ENCODE measurements at regions not wholly inside any gene's neighbourhood (a gene's known extent, or its start where the extent isn't known, plus 50 kb on each side); places are given as distances from the start of the nearest gene placed in this dataset.

- TF ChIP-seq CTCF (IDR thresholded peaks at IDR 0.05) (no peak), AFF4 (CRISPR knock-in tag; IDR thresholded peaks at IDR 0.05; ENCODE audit: borderline replicate concordance) (no peak), ZNF512 (CRISPR knock-in tag; IDR thresholded peaks at IDR 0.05; ENCODE audit: borderline replicate concordance) (no peak), E2F1 (CRISPR knock-in tag; IDR thresholded peaks at IDR 0.05) (no peak), CREB1 (CRISPR knock-in tag; IDR thresholded peaks at IDR 0.05) (no peak)
Measured at GRCh38 chr12:59904874-59905521, 309.2 kb downstream of the SLC16A7 start.
